IMR-90 (cell line): ENCODE measurements at regions not wholly inside any gene's neighbourhood (a gene's known extent, or its start where the extent isn't known, plus 50 kb on each side); places are given as distances from the start of the nearest gene placed in this dataset.
"Not testable (repeated sequence)": the region's sequence is repeated elsewhere in the genome, so short reads cannot be mapped to it uniquely, and the experiment has no call there.

ENCODE experiments used
- MAZ ChIP-seq: IDR thresholded peaks from 2 replicates; pipeline ENCODE4 v1.6.1; 2012; ENCODE audit warnings: low read depth, mild to moderate bottlenecking, low read length, improper control_type of control experiment, moderate library complexity, borderline replicate concordance
- RAD21 ChIP-seq: IDR thresholded peaks from 2 replicates; pipeline ENCODE4 v1.6.1; 2012; ENCODE audit warnings: low read length, improper control_type of control experiment
- TF ChIP-seq, protein P1 (sequence below): conservative IDR thresholded peaks from 2 replicates; pipeline ENCODE4 v1.5.1; 2012; ENCODE audit warnings: mild to moderate bottlenecking, low read depth, low read length, improper control_type of control experiment

DNA sequence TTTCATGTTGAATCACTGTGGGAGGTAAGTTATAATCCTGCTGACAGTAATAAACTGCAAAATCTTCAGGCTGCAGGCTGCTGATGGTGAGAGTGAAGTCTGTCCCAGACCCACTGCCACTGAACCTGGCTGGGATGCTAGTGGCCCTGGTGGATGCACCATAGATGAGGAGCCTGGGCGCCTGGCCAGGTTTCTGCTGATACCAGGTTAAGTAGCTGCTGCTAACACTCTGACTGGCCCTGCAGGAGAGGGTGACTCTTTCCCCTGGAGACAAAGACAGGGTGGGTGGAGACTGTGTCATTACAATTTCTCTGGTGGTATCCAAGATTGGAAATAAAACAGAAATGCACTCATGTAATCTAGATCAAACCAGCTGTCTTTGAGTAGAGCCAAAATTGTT is 287.0 kb downstream of the RPIA start:
- TF ChIP-seq MAZ, RAD21: not testable (repeated sequence)
- TF ChIP-seq, protein P1, sequence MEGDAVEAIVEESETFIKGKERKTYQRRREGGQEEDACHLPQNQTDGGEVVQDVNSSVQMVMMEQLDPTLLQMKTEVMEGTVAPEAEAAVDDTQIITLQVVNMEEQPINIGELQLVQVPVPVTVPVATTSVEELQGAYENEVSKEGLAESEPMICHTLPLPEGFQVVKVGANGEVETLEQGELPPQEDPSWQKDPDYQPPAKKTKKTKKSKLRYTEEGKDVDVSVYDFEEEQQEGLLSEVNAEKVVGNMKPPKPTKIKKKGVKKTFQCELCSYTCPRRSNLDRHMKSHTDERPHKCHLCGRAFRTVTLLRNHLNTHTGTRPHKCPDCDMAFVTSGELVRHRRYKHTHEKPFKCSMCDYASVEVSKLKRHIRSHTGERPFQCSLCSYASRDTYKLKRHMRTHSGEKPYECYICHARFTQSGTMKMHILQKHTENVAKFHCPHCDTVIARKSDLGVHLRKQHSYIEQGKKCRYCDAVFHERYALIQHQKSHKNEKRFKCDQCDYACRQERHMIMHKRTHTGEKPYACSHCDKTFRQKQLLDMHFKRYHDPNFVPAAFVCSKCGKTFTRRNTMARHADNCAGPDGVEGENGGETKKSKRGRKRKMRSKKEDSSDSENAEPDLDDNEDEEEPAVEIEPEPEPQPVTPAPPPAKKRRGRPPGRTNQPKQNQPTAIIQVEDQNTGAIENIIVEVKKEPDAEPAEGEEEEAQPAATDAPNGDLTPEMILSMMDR = not testable (repeated sequence)
